ENCODE measurements at regions not wholly inside any gene's neighbourhood (a gene's known extent, or its start where the extent isn't known, plus 50 kb on each side); places are given as distances from the start of the nearest gene placed in this dataset.

- TF ChIP-seq, protein P1, sequence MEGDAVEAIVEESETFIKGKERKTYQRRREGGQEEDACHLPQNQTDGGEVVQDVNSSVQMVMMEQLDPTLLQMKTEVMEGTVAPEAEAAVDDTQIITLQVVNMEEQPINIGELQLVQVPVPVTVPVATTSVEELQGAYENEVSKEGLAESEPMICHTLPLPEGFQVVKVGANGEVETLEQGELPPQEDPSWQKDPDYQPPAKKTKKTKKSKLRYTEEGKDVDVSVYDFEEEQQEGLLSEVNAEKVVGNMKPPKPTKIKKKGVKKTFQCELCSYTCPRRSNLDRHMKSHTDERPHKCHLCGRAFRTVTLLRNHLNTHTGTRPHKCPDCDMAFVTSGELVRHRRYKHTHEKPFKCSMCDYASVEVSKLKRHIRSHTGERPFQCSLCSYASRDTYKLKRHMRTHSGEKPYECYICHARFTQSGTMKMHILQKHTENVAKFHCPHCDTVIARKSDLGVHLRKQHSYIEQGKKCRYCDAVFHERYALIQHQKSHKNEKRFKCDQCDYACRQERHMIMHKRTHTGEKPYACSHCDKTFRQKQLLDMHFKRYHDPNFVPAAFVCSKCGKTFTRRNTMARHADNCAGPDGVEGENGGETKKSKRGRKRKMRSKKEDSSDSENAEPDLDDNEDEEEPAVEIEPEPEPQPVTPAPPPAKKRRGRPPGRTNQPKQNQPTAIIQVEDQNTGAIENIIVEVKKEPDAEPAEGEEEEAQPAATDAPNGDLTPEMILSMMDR (IDR thresholded peaks at IDR 0.05) = no peak
- TF ChIP-seq POLR2A (IDR thresholded peaks at IDR 0.05) = no peak
These were observed 1056.4 kb downstream of the ADGRL3 start for GRCh38 chr4:62256479-62256878.

Data from Peyer's patch (tissue), 4 donors.